Sigmoid colon (tissue), 4 donors: ENCODE measurements at regions not wholly inside any gene's neighbourhood (a gene's known extent, or its start where the extent isn't known, plus 50 kb on each side); places are given as distances from the start of the nearest gene placed in this dataset.

Source experiments
- POLR2A ChIP-seq, 2 donors: fragments of 450-650 bp; IDR thresholded peaks; one replicate each; pipeline ENCODE4 v1.6.1; 2016; ENCODE audit warnings: antibody characterized with exemption in 2 of 2, mild to moderate bottlenecking in 2 of 2, moderate library complexity in 2 of 2
- POLR2AphosphoS5 ChIP-seq, 4 donors: sonication (generic); formaldehyde crosslinking; IDR thresholded peaks; one replicate each; pipeline ENCODE4 v1.6.1; 2017; ENCODE audit warnings: antibody characterized with exemption in 4 of 4
- TF ChIP-seq, protein P1 (sequence below), 4 experiments: fragments of 450-650 bp in 3 of 4; fragments of 200-600 bp in 1 of 4; IDR thresholded peaks; one replicate each; pipeline ENCODE4 v1.5.1; 2016 to 2019; ENCODE audit warnings: antibody characterized with exemption in 4 of 4, mild to moderate bottlenecking in 3 of 4, moderate library complexity in 2 of 4

DNA sequence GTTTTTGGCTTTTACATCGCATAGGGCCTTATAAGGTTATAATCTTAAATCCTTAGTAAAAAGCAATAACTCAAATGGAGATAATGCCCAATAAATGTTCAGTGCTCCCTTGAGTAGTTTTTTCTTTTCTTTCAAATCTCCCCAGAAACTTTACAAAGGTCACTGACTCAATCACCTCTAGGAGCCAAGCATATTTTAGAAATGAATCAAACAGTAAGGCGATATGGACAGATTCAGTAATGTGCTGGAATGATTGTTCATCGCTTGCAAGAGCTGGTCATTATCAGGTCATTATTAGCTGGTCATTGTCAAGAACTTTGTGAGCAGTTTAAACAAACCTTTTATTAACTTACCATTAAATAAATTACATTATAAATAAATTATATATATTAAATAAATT is 130.4 kb upstream of the SLIT3 start:
- TF ChIP-seq, protein P1, sequence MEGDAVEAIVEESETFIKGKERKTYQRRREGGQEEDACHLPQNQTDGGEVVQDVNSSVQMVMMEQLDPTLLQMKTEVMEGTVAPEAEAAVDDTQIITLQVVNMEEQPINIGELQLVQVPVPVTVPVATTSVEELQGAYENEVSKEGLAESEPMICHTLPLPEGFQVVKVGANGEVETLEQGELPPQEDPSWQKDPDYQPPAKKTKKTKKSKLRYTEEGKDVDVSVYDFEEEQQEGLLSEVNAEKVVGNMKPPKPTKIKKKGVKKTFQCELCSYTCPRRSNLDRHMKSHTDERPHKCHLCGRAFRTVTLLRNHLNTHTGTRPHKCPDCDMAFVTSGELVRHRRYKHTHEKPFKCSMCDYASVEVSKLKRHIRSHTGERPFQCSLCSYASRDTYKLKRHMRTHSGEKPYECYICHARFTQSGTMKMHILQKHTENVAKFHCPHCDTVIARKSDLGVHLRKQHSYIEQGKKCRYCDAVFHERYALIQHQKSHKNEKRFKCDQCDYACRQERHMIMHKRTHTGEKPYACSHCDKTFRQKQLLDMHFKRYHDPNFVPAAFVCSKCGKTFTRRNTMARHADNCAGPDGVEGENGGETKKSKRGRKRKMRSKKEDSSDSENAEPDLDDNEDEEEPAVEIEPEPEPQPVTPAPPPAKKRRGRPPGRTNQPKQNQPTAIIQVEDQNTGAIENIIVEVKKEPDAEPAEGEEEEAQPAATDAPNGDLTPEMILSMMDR (IDR thresholded peaks at IDR 0.05) = no peak
- TF ChIP-seq POLR2AphosphoS5 (IDR thresholded peaks at IDR 0.05) = no peak
- TF ChIP-seq POLR2A (IDR thresholded peaks at IDR 0.05) = no peak
